ENCODE measurements at regions not wholly inside any gene's neighbourhood (a gene's known extent, or its start where the extent isn't known, plus 50 kb on each side); places are given as distances from the start of the nearest gene placed in this dataset.
"Not testable (repeated sequence)": the region's sequence is repeated elsewhere in the genome, so short reads cannot be mapped to it uniquely, and the experiment has no call there.

DNA sequence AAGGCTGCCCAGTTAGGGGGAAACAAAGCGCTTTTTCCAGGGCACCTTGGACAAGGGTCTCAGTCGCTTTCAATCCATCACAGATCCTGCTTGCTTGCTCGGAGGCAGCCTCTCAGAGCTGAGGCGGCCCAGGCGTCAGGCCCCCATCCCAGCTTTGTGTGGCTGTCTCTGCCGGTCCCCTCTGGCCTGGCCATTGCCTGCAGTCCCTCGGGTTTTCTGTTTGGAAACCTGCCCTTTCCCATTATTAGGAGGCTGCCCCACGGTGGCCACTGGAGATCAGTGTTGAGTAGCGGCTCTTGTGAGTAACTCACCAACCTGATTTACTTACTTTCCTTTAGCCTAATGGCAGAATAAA, 216.1 kb downstream of the GLRX3 start:
- no peak for DNase-seq

DNA sequence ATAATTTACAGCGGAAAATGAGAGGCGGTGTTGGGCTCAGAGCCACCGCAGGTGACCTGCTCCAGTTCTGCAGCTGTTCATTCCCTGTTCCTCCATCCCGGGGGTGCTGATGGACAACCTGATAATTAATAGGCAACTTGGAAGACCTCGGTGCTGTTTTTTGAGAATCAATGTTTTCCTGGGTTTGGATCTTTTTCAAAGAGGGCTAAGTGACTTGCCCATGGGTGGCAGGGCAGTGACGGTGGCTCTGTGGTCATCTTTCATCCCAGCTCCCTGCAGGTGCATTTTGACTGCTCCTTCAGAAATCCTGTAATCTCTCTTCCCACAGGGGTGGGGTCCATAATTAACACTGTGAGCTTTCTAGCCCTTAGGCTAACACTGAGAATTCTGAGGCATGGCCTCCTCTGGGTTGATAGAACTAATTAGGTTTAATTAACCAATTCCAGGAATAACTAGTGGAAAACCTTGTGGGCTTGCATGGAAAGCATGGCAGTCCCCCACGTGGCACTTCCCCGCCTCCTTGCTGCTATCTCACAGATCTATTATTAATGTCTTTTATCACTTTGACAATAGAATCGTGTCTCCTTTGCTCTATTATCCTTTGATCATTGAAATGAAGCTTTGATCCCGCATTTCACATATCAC, 217.9 kb downstream of the GLRX3 start:
- no peak for DNase-seq

DNA sequence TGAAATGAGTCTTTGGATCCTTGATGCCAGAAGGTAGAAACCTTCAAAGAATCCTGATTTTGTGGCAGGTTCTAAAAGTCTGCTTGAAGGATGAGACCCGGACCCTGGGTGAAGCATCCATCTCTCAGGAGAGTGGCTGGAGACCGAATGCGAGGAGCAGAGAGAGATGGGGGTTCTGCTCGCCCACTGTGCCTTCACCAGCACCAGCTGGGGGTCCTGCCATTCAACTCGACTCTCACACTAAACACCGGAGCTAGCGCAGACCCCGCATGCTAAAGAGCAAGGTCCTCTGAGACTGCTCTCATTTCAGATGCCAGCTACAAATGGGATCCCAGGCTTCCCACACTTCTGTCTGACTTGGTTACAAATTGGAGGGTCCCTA, 218.4 kb downstream of the GLRX3 start:
- DNase-seq: no peak

DNA sequence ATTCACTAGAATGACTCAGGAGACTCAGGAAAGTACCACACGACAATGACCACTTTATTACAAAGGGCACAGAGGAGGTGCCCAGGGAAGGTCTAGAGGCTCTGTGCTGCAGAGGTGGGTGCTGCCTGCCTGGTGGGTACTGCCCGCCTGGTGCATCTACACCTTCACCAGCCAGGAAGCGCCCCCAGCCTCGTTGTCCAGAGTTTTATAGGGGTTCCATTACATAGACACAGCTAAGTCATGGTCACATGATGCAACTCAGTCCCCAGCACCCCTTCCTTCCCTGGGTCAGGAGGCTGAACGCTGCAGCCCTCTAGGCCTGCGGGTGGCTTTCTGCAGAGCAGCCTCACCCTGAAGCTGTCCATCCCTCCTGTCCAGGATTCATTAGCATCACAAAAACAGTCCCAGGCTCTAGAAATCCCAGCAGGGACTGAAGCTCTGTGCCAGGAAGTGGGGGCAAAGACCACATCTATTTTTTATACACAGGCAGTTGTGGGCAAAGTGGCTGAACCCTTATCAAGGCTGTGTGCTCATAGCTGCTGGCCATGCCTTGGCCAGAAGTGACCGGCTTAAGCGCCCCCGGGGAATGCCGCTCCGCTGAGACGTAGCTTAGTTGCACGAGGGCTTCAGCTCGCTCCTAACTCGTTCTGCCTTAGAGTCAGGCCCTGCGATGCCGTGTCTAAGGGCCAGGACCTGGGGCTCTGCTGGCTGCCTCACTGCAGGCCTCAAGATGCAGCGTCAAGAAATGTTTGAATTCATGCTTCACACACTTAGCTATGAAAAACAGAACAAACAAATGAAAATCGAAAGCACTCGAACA, 219.0 kb downstream of the GLRX3 start:
- no peak for DNase-seq

DNA sequence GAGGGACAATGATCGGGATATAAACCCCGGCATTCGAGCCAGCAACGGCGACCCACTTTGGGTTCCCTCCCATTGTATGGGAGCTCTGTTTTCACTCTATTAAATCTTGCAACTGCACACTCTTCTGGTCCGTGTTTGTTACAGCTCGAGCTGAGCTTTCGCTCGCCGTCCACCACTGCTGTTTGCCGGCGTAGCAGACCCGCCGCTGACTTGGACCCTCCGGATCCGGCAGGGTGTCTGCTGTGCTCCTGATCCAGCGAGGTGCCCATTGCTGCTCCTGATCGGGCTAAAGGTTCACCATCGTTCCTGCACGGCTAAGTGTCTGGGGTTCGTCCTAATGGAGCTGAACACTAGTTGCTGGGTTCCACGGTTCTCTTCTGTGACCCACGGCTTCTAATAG, 220.2 kb downstream of the GLRX3 start:
- DNase-seq: not testable (repeated sequence)

DNA sequence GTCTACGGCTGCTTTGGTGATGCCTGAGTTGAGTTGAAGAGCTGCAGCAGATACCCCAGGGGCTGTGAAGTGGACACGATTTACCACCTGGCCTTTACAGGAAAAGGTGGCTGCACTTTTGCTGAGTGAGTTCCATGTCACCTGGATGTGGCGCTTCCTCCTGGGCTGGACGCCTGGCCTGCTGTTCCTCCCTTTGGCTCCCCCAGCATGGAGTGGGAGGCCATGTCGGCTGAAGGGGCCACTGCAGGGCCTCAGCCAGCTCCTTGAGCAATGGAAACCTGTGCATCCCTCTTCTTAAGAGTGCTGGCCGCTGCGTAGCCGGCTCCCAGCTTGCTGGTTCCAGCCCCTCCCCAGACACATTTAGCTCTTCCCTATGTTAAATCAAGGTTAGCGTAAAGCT, 221.0 kb downstream of the GLRX3 start:
- no peak for DNase-seq

DNA sequence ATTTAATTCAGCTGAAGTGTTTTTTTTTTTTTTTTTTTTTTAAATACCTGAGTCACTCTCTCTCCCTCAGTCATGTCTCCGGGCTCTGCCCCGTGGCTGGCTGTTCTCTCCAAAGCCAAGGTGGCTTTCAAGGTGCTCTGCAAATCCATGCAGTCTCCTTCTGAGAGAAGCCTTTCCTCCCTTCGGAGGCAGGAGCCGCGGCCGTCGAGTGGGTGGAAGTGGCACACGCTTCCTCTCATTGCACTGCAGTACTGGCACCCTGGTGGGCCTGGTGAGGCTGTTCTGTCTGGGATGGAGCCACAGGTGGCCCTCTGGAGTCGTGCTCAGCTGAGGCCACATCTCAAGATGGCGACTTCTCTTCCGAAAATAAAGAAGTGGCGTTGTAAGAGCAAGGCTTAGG, 221.8 kb downstream of the GLRX3 start:
- no peak for DNase-seq

DNA sequence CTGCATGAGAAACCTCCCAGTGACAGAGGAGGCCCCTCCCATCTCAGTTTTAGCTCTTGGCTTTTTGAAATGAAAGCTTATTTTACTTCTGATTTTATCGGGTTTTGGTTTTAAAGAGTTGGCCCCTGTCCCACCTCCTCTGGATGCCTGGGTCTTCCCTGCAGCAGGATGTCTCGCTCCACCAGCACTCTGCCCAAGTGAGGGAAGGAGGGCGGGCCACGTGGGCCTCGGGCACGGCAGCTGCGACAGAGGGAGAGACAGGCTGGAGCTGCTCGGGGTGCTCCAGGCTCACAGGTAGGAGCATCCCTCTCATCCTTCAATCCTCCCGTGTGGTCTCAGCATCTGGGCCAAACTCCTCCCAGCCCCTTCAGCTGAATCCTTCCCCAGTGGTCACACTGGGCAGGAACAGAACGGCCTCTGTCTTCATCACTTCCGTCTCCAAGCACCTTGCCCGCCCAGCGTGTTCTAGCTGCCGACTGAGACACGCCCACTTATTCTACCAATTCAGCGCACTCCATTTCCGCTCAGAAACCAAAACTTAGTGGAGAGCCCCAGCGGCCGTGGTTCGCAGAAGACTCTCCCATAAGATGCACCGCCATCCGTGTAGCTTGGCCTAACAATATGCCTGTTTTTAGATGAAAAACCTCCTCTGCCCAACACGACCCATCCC, 222.9 kb downstream of the GLRX3 start:
- DNase-seq: no peak

DNA sequence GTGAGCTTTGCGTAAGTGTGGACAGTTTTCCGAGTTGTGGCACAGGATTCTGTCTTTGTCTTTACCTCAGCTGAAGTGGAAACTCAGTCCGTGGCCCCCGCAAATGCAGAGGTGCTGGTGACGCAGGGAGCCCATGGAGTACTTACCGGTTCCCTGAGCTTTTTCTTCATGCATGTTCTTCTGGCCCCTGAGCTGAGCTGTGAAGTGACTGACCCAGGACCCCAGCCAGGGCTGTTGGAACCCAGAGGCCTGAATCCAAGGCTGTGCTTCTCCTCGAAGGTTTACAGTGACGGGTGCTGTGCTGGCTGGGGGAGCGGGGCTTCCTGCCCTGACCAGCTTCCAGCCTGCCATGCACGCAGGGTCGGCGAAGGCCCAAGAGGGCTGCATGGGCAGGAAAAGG, 223.5 kb downstream of the GLRX3 start:
- DNase-seq: no peak

DNA sequence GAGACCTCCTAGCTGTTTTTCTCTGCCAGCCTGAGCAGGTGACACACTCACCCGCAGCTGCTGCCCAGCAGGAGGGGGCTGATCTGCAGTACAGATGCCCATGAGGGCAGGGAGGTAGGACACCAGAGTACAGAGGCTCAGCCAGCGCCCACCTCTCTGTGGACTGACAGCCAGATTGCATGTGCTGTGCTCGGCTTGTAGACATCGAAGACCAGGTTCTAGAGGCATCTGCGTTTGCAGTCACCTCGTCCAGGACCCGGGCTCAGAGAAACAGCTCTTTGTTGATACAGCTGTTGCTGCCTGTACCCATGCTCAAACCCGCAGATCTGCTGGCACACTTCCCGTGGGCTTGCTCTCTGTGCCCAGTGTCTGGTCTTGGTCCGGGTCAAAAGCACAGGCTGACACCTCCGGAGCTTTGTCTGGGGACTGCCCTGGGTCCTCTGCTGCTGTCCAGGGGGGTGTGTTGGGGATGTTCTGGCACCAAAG, 224.7 kb downstream of the GLRX3 start:
- DNase-seq: peak; percentile 57

DNA sequence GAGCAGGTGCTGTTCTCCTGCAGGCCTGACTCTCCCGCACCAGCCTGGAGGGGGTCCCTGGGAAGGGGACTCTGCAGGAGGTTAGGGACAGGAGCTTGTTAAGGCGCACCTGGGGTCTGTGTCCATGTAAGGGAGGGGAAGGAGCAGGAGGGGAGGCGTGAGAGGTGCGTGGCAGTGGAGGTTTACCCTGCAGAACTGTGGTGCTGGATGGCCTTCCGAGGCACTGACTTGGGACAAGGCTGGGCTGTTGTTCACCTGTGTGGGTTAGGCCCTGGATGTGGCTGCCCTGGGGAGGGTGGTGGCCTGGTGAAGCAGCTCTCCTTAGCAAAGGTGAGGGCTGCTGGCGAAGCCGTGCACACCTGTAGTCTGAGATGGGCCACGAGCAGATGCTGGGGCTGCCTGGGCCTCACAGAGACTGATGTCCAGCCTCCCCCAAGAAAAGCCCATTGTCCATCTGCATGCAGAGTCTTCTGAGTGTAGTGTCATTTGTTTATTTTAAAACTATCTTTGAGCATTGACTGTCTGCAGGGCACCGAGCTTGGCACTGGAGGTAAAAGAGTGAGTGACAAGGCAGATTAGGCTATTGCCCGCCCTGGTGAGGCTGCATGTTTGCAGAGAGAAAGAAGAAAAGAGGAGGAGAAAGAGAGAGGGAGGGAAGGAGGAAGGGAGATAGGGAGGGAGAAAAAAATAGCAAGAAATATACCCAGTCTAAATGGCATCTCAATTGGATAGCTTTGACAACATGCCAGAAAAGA, 225.3 kb downstream of the GLRX3 start:
- DNase-seq: no peak

DNA sequence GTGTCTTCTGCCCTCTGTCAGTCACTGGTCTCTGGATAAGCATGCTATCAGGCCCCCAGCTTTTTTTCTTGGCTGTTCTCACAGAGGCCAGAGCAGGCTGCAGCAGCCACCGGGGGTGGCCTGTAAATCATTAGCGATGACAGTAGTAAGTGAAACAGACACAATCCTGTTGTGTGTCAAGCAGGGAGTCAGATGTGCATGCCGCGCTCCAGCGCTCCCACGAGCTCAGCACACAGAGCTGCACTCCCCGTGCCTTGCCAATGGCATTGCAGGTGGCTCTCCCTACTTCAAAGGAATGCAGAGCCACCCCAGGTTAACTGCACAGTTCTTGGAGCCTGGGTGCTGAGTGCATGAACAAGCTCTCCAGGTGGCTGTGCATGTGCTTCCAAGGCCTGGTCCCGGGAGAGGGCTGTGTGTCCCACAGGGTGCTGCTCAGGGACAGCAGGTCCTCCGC, 226.1 kb downstream of the GLRX3 start:
- DNase-seq: peak; percentile 18

DNA sequence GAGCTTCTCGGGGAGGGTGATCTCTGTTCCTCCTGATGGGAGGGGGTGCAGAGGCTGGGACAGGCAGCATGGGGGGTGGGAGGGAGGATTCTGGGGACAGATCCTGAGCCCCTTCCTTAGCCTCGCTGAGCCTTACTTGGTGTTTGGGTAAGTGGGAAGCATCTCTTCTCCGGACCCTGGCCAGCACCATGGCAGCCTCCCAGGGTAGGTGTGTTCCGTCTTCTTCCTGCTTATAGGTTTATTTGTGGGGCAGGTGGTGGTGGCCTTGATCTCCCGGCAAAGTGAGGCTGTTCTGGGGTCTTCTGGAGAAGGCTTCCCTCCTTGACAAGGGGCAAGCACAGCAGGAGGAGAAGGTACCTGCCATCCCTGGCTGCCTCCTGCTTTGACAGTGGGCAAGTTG, 226.9 kb downstream of the GLRX3 start:
- no peak for DNase-seq

DNA sequence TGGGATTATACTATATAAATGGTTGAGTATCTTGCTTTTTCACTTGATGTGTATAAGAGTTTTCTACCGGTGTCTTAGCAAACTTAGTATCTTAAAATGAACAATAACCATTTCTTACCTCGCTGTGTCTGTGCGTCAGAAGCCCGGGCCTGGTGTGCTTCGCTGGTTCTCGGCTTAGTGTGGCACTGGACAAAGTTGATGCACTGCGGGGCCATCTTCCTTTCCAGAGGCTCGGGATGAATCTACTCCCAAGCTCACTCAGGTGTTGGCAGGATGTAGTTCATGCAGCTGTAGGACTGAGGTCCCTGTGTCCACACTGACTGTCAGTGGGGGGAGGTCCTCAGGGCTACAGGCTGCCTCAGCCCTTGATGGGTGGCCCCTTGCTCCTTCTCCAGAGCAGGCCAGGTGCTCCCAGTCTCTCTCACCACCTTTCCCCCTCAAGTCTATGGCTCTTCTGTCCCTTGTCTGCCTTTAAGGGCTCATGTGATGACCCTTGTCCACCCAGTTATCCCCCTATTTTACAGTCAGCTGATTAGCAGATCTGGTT, 227.8 kb downstream of the GLRX3 start:
- no peak for DNase-seq

DNA sequence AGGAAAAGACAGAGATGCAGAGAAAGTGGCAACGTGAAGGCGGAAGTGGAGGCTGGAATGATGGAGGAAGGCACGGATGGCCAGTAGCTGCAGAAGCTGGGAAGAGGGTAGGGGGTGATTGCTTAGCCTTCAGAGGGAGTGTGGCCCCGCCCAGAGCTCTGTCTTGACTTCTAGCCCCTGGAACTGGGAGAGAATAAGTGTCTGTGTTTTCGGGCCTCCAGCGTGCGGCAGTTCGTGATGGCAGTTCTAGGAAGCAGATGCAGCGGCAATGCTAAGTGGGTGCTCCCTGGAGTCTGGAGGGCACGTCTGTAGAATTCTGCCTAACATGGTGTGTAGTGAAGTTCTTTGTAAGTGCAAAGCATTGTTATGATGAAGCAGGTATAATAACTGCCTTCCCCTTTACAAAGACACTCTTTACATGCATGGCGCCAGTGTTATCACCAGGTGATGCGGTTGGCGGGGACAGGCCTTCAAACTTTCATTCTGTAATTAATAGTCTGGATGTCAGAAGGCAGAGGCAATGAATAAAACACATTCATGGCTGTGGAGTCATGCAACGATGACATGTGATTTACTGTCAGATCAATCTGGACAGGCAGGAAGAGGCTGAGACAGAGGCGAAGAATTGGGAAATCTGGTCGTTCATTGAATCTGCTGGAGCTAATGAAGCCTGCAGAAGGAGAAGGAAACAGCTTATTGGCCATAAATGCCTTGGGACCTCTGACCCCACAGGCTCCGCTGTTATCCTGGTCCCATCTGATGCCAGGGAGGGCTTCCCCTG, 228.6 kb downstream of the GLRX3 start:
- no peak for DNase-seq

DNA sequence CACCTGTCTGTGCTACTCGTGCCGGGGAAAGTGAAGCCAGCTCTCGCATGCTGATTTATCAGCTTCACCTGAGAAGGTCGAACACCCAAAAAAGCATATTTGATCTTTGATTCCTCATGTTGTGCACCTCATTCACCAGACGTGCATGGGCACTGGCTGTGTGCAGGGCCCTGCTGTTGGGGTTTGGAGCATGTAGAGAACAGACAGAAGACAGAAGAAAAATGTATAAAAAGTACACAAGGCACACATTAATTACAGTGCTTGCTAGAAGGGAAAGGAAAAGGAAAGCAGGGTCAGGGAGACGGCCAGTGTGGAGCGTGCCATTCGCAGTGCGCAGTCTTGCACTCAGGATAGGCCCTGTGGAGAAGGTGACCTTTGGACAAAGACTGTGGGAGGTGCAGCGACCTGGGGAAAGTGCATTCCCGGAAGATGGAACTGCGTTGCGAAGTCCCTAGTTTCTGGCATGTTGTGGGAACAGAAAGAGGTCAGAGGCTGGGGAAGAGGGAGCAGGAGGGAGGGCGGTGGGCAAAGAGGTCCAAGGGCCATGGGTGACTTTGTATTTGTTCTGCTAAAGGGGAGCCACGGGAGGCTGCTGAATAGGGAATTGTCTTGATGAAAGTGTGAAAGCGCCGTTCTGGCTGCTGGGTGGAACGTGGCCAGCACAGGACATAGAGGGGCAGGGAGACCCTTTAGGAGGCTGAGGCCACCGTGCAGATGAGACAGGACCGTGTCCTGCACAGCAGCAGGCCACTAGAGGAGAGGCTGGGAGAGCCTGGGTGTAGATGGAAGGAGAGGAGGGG, 232.8 kb downstream of the GLRX3 start:
- no peak for DNase-seq

DNA sequence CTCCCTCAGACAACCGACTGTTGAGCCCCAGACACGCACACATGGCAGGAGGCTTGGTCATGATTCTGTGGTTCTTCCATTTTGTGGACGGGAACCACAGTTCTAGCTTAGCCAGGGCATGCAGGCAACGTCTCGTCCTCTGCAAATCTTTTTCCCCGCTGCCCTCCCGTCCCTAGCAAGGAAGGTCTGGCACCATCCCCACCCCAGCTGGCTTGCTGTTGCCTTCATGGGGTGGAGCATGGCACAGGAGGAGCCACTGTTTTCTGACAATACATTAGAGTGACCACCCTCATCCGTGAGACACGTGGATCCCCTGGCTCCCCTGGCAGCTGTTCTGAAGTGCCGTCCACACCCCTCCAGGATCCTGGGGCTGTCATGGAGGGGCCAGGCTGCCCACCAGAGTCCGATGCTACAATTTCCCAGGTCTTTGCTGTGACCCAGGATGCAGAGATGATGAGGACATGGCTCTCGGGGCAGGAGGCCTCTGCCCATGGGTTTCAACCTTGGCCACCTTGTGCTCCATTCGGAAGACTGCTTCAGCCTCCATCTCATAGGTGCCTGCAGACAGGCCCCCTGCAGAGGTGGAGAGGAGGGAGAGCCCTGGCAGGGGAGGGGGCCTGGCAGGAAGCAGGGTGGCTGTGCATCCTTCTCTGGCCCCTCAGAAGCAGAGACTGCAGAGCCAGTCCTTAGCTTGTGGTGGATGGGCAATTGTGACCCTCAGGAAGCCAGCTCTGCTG, 233.6 kb downstream of the GLRX3 start:
- DNase-seq: no peak

DNA sequence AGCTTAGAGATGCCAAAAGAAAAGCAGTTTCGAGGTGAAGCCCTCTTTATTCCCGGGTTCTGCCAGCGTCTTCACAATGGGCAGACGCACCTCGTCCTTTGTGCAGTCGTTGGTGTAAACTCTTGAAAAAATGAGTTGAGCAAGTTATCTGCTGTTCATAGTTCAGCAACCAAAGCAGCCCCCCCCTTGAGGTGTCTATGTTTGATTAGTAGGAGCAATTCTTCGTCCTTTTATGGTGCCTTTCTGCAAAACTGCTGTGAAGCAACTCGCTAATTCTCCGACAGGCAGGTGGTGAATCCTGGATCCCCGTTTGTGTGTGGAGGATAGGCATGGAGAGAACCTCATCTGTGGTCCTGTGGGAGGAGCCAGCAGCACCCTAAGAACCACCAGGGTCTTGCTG, 234.5 kb downstream of the GLRX3 start:
- DNase-seq: no peak

DNA sequence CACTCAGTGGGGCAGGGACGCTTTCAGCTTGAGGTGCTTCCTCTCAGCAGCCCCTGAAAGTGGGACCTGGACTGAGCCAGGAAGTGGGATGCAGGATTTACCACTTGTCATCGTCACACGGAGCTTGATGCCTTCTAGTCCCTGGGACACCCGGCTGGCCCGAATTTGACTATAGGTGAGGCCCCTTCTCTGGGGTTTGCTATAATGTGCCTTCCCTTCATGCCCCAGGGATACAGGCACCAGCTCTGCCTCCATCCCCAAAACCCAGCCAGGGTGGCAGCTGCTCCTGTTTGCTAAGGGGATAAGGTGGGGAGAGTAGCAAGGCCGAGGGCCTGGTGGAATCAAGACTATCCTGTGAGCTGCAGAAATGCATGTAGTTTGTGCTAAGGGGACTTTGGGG, 235.0 kb downstream of the GLRX3 start:
- no peak for DNase-seq

DNA sequence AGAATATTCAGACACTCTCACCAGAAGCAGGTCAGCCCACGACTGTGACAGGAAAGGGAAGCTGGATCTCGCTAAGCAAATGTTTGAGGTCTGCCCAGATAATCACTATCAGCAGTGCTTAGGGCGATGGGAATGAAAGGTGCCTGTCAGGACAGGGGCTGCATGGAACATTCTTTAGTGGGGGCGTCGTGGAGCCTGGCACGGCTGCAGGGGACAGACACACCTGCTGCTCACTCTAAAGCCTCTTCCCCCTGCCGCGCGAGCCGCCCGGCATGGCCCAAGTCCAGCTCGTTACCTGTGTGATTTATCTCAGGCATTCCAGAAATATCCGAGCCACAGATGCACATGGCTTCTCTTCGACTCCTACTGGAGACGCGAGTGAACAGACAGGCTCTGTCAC, 235.5 kb downstream of the GLRX3 start:
- DNase-seq: no peak

DNA sequence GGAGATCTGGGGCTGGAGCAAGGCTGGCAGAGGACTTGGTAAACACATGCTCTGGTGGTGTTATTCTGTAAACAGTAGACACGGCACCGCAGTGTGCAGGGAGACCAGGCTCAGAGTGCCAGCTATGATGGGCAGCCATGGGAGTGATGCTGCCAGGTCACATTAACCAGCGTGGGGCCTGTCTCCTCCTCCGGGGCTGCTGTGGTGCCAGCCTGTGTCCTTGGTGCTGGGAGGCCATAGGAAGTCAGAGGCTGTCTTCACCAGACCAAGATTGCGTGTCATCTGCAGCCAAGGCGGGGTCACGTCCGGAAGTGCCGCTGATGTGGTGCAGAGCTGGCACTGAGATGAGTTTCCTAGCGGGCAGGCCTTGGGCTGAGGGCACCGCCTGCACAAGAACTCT, 236.0 kb downstream of the GLRX3 start:
- DNase-seq: no peak

Data from NCI-H1092 (cell line).